ENCODE measurements at regions not wholly inside any gene's neighbourhood (a gene's known extent, or its start where the extent isn't known, plus 50 kb on each side); places are given as distances from the start of the nearest gene placed in this dataset.
A peak's percentile ranks its signal among the peaks of the same experiment; 100 is the strongest.

GRCh38 chr3:113151461-113152031, 59.8 kb upstream of the BOC start:
- 42 to 48% methylated on average over 6 of the region's 6 CpGs for WGBS, 2 experiments (ENCODE audit: low coverage in 1 of 2, low lambda C conversion rate in 2 of 2, missing lambda C conversion rate in 2 of 2)
- no peak for DNase-seq
- H4K20me1 ChIP-seq (ENCODE audit: insufficient read depth), result no peaks in the 10 kb centered on the region
- H3K27me3 ChIP-seq (replicated peaks; ENCODE audit: insufficient read depth), result no peaks in the 10 kb centered on the region
- TF ChIP-seq EZH2phosphoT487 (IDR thresholded peaks at IDR 0.05; ENCODE audit: insufficient read depth, low read depth), result no peak
- TF ChIP-seq EZH2 (IDR thresholded peaks at IDR 0.05; ENCODE audit: insufficient read depth, poor library complexity, severe bottlenecking), result no peak
- no peaks in the 10 kb centered on the region for H3K9me3 ChIP-seq (ENCODE audit: low read depth)
- no peaks in the 10 kb centered on the region for H3K4me1 ChIP-seq (ENCODE audit: insufficient read depth)
- in situ Hi-C loops (cut with MboI), result no loop called here
- no peak overlapping the region for H3K9ac ChIP-seq
- H2AFZ ChIP-seq, result no peak overlapping the region
- H3K36me3 ChIP-seq (ENCODE audit: low read depth), result no peaks in the 10 kb centered on the region
- no peaks in the 10 kb centered on the region for H3K79me2 ChIP-seq (ENCODE audit: insufficient read depth)
- no peaks in the 10 kb centered on the region; the same call in 1 of the 2 replicates for H3F3A ChIP-seq (ENCODE audit: insufficient read depth)
- no peaks in the 10 kb centered on the region for H3K9me2 ChIP-seq (ENCODE audit: insufficient read depth)
- no peak overlapping the region for H3K4me2 ChIP-seq (ENCODE audit: unreplicated experiment)
- H3K4me3 ChIP-seq, result no peak overlapping the region
- no peak overlapping the region for H3K27ac ChIP-seq

- H3K9ac ChIP-seq, result no peak overlapping the region
- H3K9me2 ChIP-seq (ENCODE audit: insufficient read depth), result no peaks in the 10 kb centered on the region
- H4K20me1 ChIP-seq (ENCODE audit: insufficient read depth), result no peaks in the 10 kb centered on the region
- no peak overlapping the region for H2AFZ ChIP-seq
- H3K27ac ChIP-seq, result no peak overlapping the region
- H3K79me2 ChIP-seq (ENCODE audit: insufficient read depth), result no peaks in the 10 kb centered on the region
- H3F3A ChIP-seq (ENCODE audit: insufficient read depth), result no peaks in the 10 kb centered on the region; the same call in 1 of the 2 replicates
- no peak overlapping the region for H3K4me2 ChIP-seq (ENCODE audit: unreplicated experiment)
- H3K4me1 ChIP-seq (ENCODE audit: insufficient read depth), result 0 out of 2 replicates have a peak, but pooled peaks cover 4% of the 10 kb centered on the region
- H3K4me3 ChIP-seq, result no peak overlapping the region
- in situ Hi-C loops (cut with MboI), result no loop called here
- WGBS, 2 experiments (ENCODE audit: low coverage in 1 of 2, low lambda C conversion rate in 2 of 2, missing lambda C conversion rate in 2 of 2), result 77 to 93% methylated on average over 1 of the region's 1 CpG
- no peaks in the 10 kb centered on the region for H3K9me3 ChIP-seq (ENCODE audit: low read depth)
- H3K36me3 ChIP-seq (ENCODE audit: low read depth), result no peaks in the 10 kb centered on the region
- DNase-seq, result no peak
- TF ChIP-seq EZH2phosphoT487 (IDR thresholded peaks at IDR 0.05; ENCODE audit: insufficient read depth, low read depth) (no peak), EZH2 (IDR thresholded peaks at IDR 0.05; ENCODE audit: insufficient read depth, poor library complexity, severe bottlenecking) (no peak)
- no peaks in the 10 kb centered on the region for H3K27me3 ChIP-seq (replicated peaks; ENCODE audit: insufficient read depth)
These were observed 58.5 kb upstream of the BOC start for GRCh38 chr3:113152849-113153248.

GRCh38 chr3:113153499-113154107, 57.8 kb upstream of the BOC start:
- Histone ChIP-seq H3K36me3 (ENCODE audit: low read depth) (no peaks in the 10 kb centered on the region), H3K4me1 (ENCODE audit: insufficient read depth) (0 out of 2 replicates have a peak, but pooled peaks cover 4% of the 10 kb centered on the region), H3K9me3 (ENCODE audit: low read depth) (no peaks in the 10 kb centered on the region), H3K9me2 (ENCODE audit: insufficient read depth) (no peaks in the 10 kb centered on the region), H3K79me2 (ENCODE audit: insufficient read depth) (no peaks in the 10 kb centered on the region), H3K27me3 (replicated peaks; ENCODE audit: insufficient read depth) (no peaks in the 10 kb centered on the region), H3K4me3 (no peak overlapping the region), H3F3A (ENCODE audit: insufficient read depth) (no peaks in the 10 kb centered on the region; the same call in 1 of the 2 replicates), H3K9ac (no peak overlapping the region), H3K27ac (no peak overlapping the region), H3K4me2 (ENCODE audit: unreplicated experiment) (no peak overlapping the region), H4K20me1 (ENCODE audit: insufficient read depth) (no peaks in the 10 kb centered on the region), H2AFZ (peak overlapping the region; percentile 5; the same call in 1 of the 2 replicates)
- DNase-seq, result peak; percentile 16
- in situ Hi-C loops (cut with MboI), result no loop called here
- 76 to 79% methylated on average over 3 of the region's 3 CpGs for WGBS, 2 experiments (ENCODE audit: low coverage in 1 of 2, low lambda C conversion rate in 2 of 2, missing lambda C conversion rate in 2 of 2)
- TF ChIP-seq EZH2 (IDR thresholded peaks at IDR 0.05; ENCODE audit: insufficient read depth, poor library complexity, severe bottlenecking) (no peak), EZH2phosphoT487 (IDR thresholded peaks at IDR 0.05; ENCODE audit: insufficient read depth, low read depth) (no peak)

GRCh38 chr3:113156816-113157333, 54.5 kb upstream of the BOC start:
- H3K27me3 ChIP-seq (replicated peaks; ENCODE audit: insufficient read depth), result no peaks in the 10 kb centered on the region
- TF ChIP-seq EZH2phosphoT487 (IDR thresholded peaks at IDR 0.05; ENCODE audit: insufficient read depth, low read depth) (no peak), EZH2 (IDR thresholded peaks at IDR 0.05; ENCODE audit: insufficient read depth, poor library complexity, severe bottlenecking) (no peak)
- H3K36me3 ChIP-seq (ENCODE audit: low read depth), result no peaks in the 10 kb centered on the region
- 0 out of 2 replicates have a peak, but pooled peaks cover 4% of the 10 kb centered on the region for H3K4me1 ChIP-seq (ENCODE audit: insufficient read depth)
- 90 to 92% methylated on average over 2 of the region's 2 CpGs for WGBS, 2 experiments (ENCODE audit: low coverage in 1 of 2, low lambda C conversion rate in 2 of 2, missing lambda C conversion rate in 2 of 2)
- H3F3A ChIP-seq (ENCODE audit: insufficient read depth), result no peaks in the 10 kb centered on the region
- no peak overlapping the region for H3K27ac ChIP-seq
- no peak overlapping the region for H3K4me2 ChIP-seq (ENCODE audit: unreplicated experiment)
- no peak overlapping the region for H2AFZ ChIP-seq
- H3K4me3 ChIP-seq, result no peak overlapping the region
- no peak overlapping the region for H3K9ac ChIP-seq
- H3K9me2 ChIP-seq (ENCODE audit: insufficient read depth), result no peaks in the 10 kb centered on the region
- DNase-seq, result no peak
- in situ Hi-C loops (cut with MboI), result no loop called here
- H3K9me3 ChIP-seq (ENCODE audit: low read depth), result no peaks in the 10 kb centered on the region
- H4K20me1 ChIP-seq (ENCODE audit: insufficient read depth), result no peaks in the 10 kb centered on the region
- H3K79me2 ChIP-seq (ENCODE audit: insufficient read depth), result no peaks in the 10 kb centered on the region

All from GM23248 (cell line).